ENCODE measurements at regions not wholly inside any gene's neighbourhood (a gene's known extent, or its start where the extent isn't known, plus 50 kb on each side); places are given as distances from the start of the nearest gene placed in this dataset.

GRCh38 chr3:25156626-25157025, 271.4 kb upstream of the RARB start:
- no peak overlapping the region for H3K4me3 ChIP-seq (replicated peaks in 1 of 3; ENCODE audit: low read depth in 2 of 3, low read length in 3 of 3)
- Mint-ChIP-seq H3K27me3 (ENCODE audit: low read depth in 3 of 3) (no peaks in the 10 kb centered on the region), H3K4me1 (no peaks in the 10 kb centered on the region), H3K36me3 (no peaks in the 10 kb centered on the region), H3K27ac (no peak overlapping the region), H3K4me3 (no peak overlapping the region), H3K9me3 (peaks cover 0 to 10% (median 6%) of the 10 kb centered on the region in 7 donors)
- no peaks in the 10 kb centered on the region for H3K27me3 ChIP-seq (ENCODE audit: control insufficient read depth in 2 of 2, insufficient read depth in 2 of 2, low read length in 2 of 2)
- no peaks in the 10 kb centered on the region for H3K4me1 ChIP-seq (ENCODE audit: control insufficient read depth in 1 of 2, insufficient read depth in 2 of 2, low read length in 2 of 2)
- no peak for TF ChIP-seq CTCF (IDR thresholded peaks at IDR 0.05)
- no CpG with 5 or more reads among the region's 5 CpGs for WGBS (ENCODE audit: insufficient coverage)
- H2AFZ ChIP-seq (ENCODE audit: insufficient read depth, low read depth, low read length, poor library complexity, severe bottlenecking): no peak overlapping the region
- H3K36me3 ChIP-seq (replicated peaks in 1 of 2; ENCODE audit: control insufficient read depth in 1 of 2, insufficient read depth in 2 of 2, low read length in 2 of 2): no peaks in the 10 kb centered on the region
- no peaks in the 10 kb centered on the region for H4K20me1 ChIP-seq (ENCODE audit: insufficient read depth, low read length)
- H3K4me2 ChIP-seq (replicated peaks; ENCODE audit: extremely low read depth, low read length, poor library complexity, severe bottlenecking): no peak overlapping the region
- no peak overlapping the region for H3K9ac ChIP-seq (ENCODE audit: insufficient read depth, low read length, poor library complexity, severe bottlenecking)
- H3K79me2 ChIP-seq (ENCODE audit: insufficient read depth, low read length): no peaks in the 10 kb centered on the region
- peaks cover under 1 to 1% of the 10 kb centered on the region in 2 donors for H3K9me3 ChIP-seq (replicated peaks in 1 of 2; ENCODE audit: control insufficient read depth in 1 of 2, insufficient read depth in 1 of 2, low read length in 2 of 2)
- intact Hi-C loops (cut with micrococcal nuclease): no loop called here
- DNase-seq: no peak
- H3K27ac ChIP-seq (ENCODE audit: low read depth in 1 of 2, low read length in 2 of 2): no peak overlapping the region

GRCh38 chr3:25165306-25165705, 262.8 kb upstream of the RARB start:
- WGBS (ENCODE audit: insufficient coverage): 100% methylated on average over 1 of the region's 3 CpGs
- Histone ChIP-seq H3K9me3 (replicated peaks in 1 of 2; ENCODE audit: control insufficient read depth in 1 of 2, insufficient read depth in 1 of 2, low read length in 2 of 2) (peaks cover 12 to 26% of the 10 kb centered on the region in 2 donors), H3K4me2 (replicated peaks; ENCODE audit: extremely low read depth, low read length, poor library complexity, severe bottlenecking) (no peak overlapping the region), H3K4me3 (replicated peaks in 1 of 3; ENCODE audit: low read depth in 2 of 3, low read length in 3 of 3) (no peak overlapping the region), H4K20me1 (ENCODE audit: insufficient read depth, low read length) (no peaks in the 10 kb centered on the region), H3K27ac (ENCODE audit: low read depth in 1 of 2, low read length in 2 of 2) (no peak overlapping the region), H3K4me1 (ENCODE audit: control insufficient read depth in 1 of 2, insufficient read depth in 2 of 2, low read length in 2 of 2) (no peaks in the 10 kb centered on the region), H3K9ac (ENCODE audit: insufficient read depth, low read length, poor library complexity, severe bottlenecking) (no peak overlapping the region), H3K36me3 (replicated peaks in 1 of 2; ENCODE audit: control insufficient read depth in 1 of 2, insufficient read depth in 2 of 2, low read length in 2 of 2) (no peaks in the 10 kb centered on the region), H3K27me3 (ENCODE audit: control insufficient read depth in 2 of 2, insufficient read depth in 2 of 2, low read length in 2 of 2) (no peaks in the 10 kb centered on the region), H3K79me2 (ENCODE audit: insufficient read depth, low read length) (no peaks in the 10 kb centered on the region), H2AFZ (ENCODE audit: insufficient read depth, low read depth, low read length, poor library complexity, severe bottlenecking) (no peak overlapping the region)
- H3K4me3 Mint-ChIP-seq: no peak overlapping the region
- intact Hi-C loops (cut with micrococcal nuclease): no loop called here
- H3K36me3 Mint-ChIP-seq: no peaks in the 10 kb centered on the region
- TF ChIP-seq CTCF (IDR thresholded peaks at IDR 0.05): no peak
- DNase-seq: no peak
- H3K27ac Mint-ChIP-seq: no peak overlapping the region
- H3K4me1 Mint-ChIP-seq: no peaks in the 10 kb centered on the region
- no peaks in the 10 kb centered on the region for H3K27me3 Mint-ChIP-seq (ENCODE audit: low read depth in 3 of 3)
- H3K9me3 Mint-ChIP-seq: peaks cover 2 to 10% (median 4%) of the 10 kb centered on the region in 7 donors

All from CD14-positive monocyte (primary cell).